Fibroblast of lung (primary cell): ENCODE measurements at regions not wholly inside any gene's neighbourhood (a gene's known extent, or its start where the extent isn't known, plus 50 kb on each side); places are given as distances from the start of the nearest gene placed in this dataset.

Experiments used
- DNase-seq, 2 donors: peaks; one replicate each; pipeline versions ENCODE4 v3.0.0 to v3.0.0-alpha.2; 2010; ENCODE audit warnings: low read depth in 2 of 2
- H2AFZ ChIP-seq: 2 replicates; pipeline ENCODE4 v1.5.1; 2012; ENCODE audit warnings: low read length, control low read depth, inconsistent platforms
- H3K27ac ChIP-seq: 2 replicates; pipeline ENCODE4 v1.5.1; 2011; ENCODE audit warnings: low read length, control low read depth; ENCODE audit not compliant: insufficient read depth
- H3K27me3 ChIP-seq: 2 replicates; pipeline ENCODE4 v1.5.1; 2011; ENCODE audit warnings: mild to moderate bottlenecking, low read length; ENCODE audit not compliant: control insufficient read depth, insufficient read depth
- H3K36me3 ChIP-seq: 2 replicates; pipeline ENCODE4 v1.5.1; 2011; ENCODE audit warnings: low read length; ENCODE audit not compliant: control insufficient read depth, insufficient read depth
- H3K4me1 ChIP-seq: 2 replicates; pipeline ENCODE4 v1.5.1; 2011; ENCODE audit warnings: low read length; ENCODE audit not compliant: control insufficient read depth, insufficient read depth; ENCODE audit errors: extremely low read depth
- H3K4me2 ChIP-seq: 2 replicates; pipeline ENCODE4 v1.5.1; 2011; ENCODE audit warnings: low read length, control low read depth; ENCODE audit not compliant: insufficient read depth; ENCODE audit errors: extremely low read depth
- H3K4me3 ChIP-seq, 4 experiments: fragments of 200-600 bp in 1 of 4; sonication (generic) in 1 of 4; replicated peaks in 1 of 4; 2 replicates each; pipeline ENCODE4 v1.5.1; 2011 to 2016; ENCODE audit warnings: low read length in 4 of 4, low read depth in 3 of 4, mild to moderate bottlenecking in 3 of 4, control low read depth in 2 of 4, inconsistent platforms in 1 of 4, mixed read lengths in 1 of 4; ENCODE audit not compliant: insufficient read depth in 1 of 4; ENCODE audit errors: control extremely low read depth in 1 of 4
- H3K79me2 ChIP-seq: 2 replicates; pipeline ENCODE4 v1.5.1; 2012; ENCODE audit warnings: mild to moderate bottlenecking, low read length, inconsistent platforms; ENCODE audit not compliant: control insufficient read depth, insufficient read depth
- H3K9ac ChIP-seq: 2 replicates; pipeline ENCODE4 v1.5.1; 2011; ENCODE audit warnings: mild to moderate bottlenecking, low read length, control low read depth; ENCODE audit not compliant: insufficient read depth
- H3K9me3 ChIP-seq: 2 replicates; pipeline ENCODE4 v1.5.1; 2012; ENCODE audit warnings: low read depth, low read length; ENCODE audit not compliant: control insufficient read depth, insufficient read depth
- H4K20me1 ChIP-seq: 2 replicates; pipeline ENCODE4 v1.5.1; 2011; ENCODE audit warnings: low read length; ENCODE audit not compliant: control insufficient read depth, insufficient read depth; ENCODE audit errors: extremely low read depth
- EZH2 ChIP-seq: IDR thresholded peaks from 2 replicates; pipeline ENCODE4 v1.5.1; 2012; ENCODE audit warnings: low read length, control low read depth, mild to moderate bottlenecking; ENCODE audit errors: missing control alignments
- TF ChIP-seq, protein P1 (sequence below), 2 donors: IDR thresholded peaks in 1 of 2; conservative IDR thresholded peaks in 1 of 2; 1 replicate in 1 of 2; 2 replicates in 1 of 2; pipeline ENCODE4 v1.5.1; 2011 to 2012; ENCODE audit warnings: low read length in 2 of 2, control low read depth in 1 of 2, inconsistent platforms in 1 of 2, low read depth in 1 of 2, mild to moderate bottlenecking in 1 of 2

DNA sequence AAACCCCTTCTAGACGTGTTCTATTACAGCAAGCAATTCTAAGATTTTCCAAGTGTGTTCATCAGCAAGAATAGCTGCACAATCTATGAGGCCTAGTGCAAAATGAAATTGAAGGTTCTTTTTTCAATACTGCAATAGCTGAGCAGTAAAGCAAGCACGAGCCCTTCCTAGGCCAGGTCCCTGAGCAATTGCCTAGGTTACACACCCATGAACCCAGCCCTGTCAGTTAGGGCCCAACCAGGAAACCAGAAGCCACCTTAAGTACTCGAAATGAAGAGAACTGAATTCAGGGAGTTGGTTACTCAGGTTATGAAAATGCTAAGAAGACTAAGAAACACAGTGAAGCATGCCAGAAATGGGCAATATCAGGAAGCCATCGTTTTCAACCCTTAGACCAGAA, 52.0 kb upstream of the VWC2 start:
- Histone ChIP-seq H3K27ac (no peak overlapping the region), H3K9me3 (no peaks in the 10 kb centered on the region), H3K79me2 (no peaks in the 10 kb centered on the region), H2AFZ (no peak overlapping the region), H3K27me3 (no peaks in the 10 kb centered on the region), H3K4me3 (no peak overlapping the region), H4K20me1 (no peaks in the 10 kb centered on the region), H3K4me1 (no peaks in the 10 kb centered on the region), H3K36me3 (no peaks in the 10 kb centered on the region), H3K4me2 (no peak overlapping the region), H3K9ac (no peak overlapping the region)
- no peak for DNase-seq
- no peak for TF ChIP-seq EZH2
- TF ChIP-seq, protein P1, sequence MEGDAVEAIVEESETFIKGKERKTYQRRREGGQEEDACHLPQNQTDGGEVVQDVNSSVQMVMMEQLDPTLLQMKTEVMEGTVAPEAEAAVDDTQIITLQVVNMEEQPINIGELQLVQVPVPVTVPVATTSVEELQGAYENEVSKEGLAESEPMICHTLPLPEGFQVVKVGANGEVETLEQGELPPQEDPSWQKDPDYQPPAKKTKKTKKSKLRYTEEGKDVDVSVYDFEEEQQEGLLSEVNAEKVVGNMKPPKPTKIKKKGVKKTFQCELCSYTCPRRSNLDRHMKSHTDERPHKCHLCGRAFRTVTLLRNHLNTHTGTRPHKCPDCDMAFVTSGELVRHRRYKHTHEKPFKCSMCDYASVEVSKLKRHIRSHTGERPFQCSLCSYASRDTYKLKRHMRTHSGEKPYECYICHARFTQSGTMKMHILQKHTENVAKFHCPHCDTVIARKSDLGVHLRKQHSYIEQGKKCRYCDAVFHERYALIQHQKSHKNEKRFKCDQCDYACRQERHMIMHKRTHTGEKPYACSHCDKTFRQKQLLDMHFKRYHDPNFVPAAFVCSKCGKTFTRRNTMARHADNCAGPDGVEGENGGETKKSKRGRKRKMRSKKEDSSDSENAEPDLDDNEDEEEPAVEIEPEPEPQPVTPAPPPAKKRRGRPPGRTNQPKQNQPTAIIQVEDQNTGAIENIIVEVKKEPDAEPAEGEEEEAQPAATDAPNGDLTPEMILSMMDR (conservative IDR thresholded peaks at IDR 0.05 in 1 of 2, IDR thresholded peaks at IDR 0.05 in 1 of 2; ENCODE audit: low read depth in 1 of 2, low read length in 2 of 2) = no peak
